Activated CD8-positive, alpha-beta memory T cell treated with anti-CD3 and anti-CD28 coated beads for 36 hours (primary cell): ENCODE measurements at regions not wholly inside any gene's neighbourhood (a gene's known extent, or its start where the extent isn't known, plus 50 kb on each side); places are given as distances from the start of the nearest gene placed in this dataset.
"Not testable (repeated sequence)": the region's sequence is repeated elsewhere in the genome, so short reads cannot be mapped to it uniquely, and the experiment has no call there.

Experiments used
- CTCF ChIA-PET: fragments of 350-600 bp; sonication (Branson Sonifier 250); formaldehyde crosslinking; loops from one replicate; lab custom pipeline; 2021; ENCODE audit warnings: antibody characterized with exemption; lab: Charles Lee
- POLR2A ChIA-PET: fragments of 350-600 bp; sonication (Branson Sonifier 250); formaldehyde crosslinking; loops from one replicate; lab custom pipeline; 2021; ENCODE audit warnings: antibody characterized with exemption; lab: Charles Lee

- POLR2A ChIA-PET, CTCF ChIA-PET: not testable (repeated sequence)
These were observed 85.4 kb upstream of the METTL9 start for GRCh38 chr16:21513812-21514473.

DNA sequence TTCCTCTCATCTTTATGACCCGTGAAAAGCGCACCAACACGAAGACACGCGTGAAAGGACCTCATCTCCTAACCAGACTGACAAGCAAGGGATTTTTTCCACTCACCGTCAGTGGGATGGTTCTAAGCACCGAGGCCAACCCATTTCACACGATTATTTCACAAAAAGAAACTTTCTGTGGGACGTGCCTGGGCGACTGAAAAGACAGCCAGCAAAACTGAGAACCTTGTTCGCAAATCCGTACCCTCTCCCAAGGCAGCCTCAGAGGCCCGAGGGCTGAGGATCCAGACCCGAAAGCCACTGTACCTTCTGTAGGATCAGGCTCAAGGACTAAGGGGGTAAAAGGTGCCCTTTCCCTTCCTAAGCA, 84.9 kb upstream of the METTL9 start:
- POLR2A ChIA-PET, CTCF ChIA-PET: not testable (repeated sequence)

GRCh38 chr16:21516705-21517040, 82.7 kb upstream of the METTL9 start:
- POLR2A ChIA-PET, CTCF ChIA-PET: not testable (repeated sequence)

- CTCF ChIA-PET = not testable (repeated sequence)
- POLR2A ChIA-PET = interaction anchor here (1.7 kb wide), 1 partner anchor 15 kb away, joined by 5 read pairs; no protein-coding TSS in a partner anchor
These were observed 82.1 kb upstream of the METTL9 start for GRCh38 chr16:21517263-21517662.

- ChIA-PET CTCF (interaction anchor here (0.5 kb wide), 1 partner anchor 800 kb away, joined by 3 read pairs; no protein-coding TSS in a partner anchor), POLR2A (interaction anchor here (0.6 to 1.1 kb wide), 4 partner anchors 13 to 1158 kb away, joined by 3 to 8 read pairs (median 4); no protein-coding TSS in a partner anchor)
These were observed 79.8 kb upstream of the METTL9 start for GRCh38 chr16:21519361-21520133.

GRCh38 chr16:21520134-21521047, 79.0 kb upstream of the METTL9 start:
- POLR2A ChIA-PET = interaction anchor here (0.6 to 1.1 kb wide), 5 partner anchors 20 to 1157 kb away, joined by 3 to 8 read pairs (median 3); no protein-coding TSS in a partner anchor
- CTCF ChIA-PET = interaction anchor here (0.6 kb wide), 1 partner anchor 792 kb away, joined by 6 read pairs; no protein-coding TSS in a partner anchor

DNA sequence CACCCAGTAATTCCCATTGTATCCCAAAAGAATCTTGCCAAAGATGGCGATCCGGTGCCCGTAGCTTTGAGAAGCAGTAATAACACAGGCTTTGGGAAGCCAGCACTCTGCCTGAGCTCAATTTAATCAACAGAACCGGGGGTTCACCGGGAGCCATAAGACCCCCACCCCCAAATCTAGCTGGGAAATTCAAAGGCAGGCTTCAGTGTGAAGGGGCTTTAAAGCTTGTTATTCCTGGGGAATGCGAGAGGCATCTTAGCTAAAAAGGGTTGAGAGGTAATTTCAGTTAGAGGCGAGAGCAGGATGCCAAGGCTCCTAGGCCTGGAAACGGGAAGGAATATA, 78.4 kb upstream of the METTL9 start:
- POLR2A ChIA-PET = interaction anchor here (0.6 to 0.7 kb wide), 2 partner anchors 19 to 1152 kb away, joined by 3 to 4 read pairs; no protein-coding TSS in a partner anchor
- CTCF ChIA-PET = interaction anchor here (0.6 kb wide), 1 partner anchor 791 kb away, joined by 6 read pairs; no protein-coding TSS in a partner anchor

GRCh38 chr16:21521390-21522143, 77.8 kb upstream of the METTL9 start:
- CTCF ChIA-PET = interaction anchor here (0.6 kb wide), 1 partner anchor 791 kb away, joined by 6 read pairs; no protein-coding TSS in a partner anchor
- POLR2A ChIA-PET = interaction anchor here (0.7 kb wide), 1 partner anchor 19 kb away, joined by 4 read pairs; no protein-coding TSS in a partner anchor

- POLR2A ChIA-PET, CTCF ChIA-PET: not testable (repeated sequence)
These were observed 76.5 kb upstream of the METTL9 start for GRCh38 chr16:21522846-21523245.

DNA sequence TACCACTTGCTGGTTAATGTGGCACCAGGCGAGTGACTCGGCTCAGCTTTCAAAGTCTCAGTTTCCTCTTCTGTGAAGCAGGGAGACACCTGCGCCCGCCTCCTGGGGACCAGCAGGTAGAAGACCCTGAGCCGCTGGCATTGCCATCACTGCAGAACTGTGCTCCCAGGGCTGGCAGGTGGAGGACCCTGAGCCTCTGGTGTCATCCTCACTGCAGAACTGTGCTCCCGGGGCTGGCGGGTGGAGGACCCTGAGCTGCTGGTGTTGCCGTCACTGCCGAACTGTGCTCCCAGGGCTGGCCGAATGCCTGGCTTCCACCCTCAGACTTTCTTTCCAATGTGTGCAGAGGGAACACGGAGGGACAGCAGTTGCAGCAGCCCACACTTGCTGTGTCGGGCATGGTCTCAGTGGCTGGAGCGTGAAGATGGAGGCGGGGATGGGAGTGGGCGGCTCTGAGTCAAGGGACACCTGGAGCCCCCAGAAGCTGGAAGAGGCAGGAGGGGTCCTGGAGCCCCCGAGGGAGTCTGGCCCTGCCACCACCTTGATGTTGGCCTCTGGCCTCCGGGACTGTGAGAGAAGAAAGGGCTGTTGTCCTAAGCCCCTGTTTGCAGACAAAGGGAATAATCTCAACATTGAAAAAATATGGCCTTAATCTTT, 75.8 kb upstream of the METTL9 start:
- ChIA-PET CTCF (no interaction called here), POLR2A (no interaction called here)

GRCh38 chr16:21524068-21524751, 75.2 kb upstream of the METTL9 start:
- POLR2A ChIA-PET = no interaction called here
- CTCF ChIA-PET = no interaction called here

DNA sequence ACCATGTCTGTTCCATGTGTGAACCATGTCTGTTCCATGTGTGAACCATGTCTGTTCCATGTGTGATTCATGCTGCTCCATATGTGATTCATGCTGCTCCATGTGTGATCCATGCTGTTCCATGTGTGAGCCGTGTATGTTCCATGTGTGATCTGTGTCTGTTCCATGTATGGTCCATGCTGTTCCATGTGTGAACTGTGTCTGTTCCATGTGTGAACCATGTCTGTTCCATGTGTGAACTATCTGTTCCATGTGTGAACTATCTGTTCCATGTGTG, 74.7 kb upstream of the METTL9 start:
- CTCF ChIA-PET, POLR2A ChIA-PET: not testable (repeated sequence)

DNA sequence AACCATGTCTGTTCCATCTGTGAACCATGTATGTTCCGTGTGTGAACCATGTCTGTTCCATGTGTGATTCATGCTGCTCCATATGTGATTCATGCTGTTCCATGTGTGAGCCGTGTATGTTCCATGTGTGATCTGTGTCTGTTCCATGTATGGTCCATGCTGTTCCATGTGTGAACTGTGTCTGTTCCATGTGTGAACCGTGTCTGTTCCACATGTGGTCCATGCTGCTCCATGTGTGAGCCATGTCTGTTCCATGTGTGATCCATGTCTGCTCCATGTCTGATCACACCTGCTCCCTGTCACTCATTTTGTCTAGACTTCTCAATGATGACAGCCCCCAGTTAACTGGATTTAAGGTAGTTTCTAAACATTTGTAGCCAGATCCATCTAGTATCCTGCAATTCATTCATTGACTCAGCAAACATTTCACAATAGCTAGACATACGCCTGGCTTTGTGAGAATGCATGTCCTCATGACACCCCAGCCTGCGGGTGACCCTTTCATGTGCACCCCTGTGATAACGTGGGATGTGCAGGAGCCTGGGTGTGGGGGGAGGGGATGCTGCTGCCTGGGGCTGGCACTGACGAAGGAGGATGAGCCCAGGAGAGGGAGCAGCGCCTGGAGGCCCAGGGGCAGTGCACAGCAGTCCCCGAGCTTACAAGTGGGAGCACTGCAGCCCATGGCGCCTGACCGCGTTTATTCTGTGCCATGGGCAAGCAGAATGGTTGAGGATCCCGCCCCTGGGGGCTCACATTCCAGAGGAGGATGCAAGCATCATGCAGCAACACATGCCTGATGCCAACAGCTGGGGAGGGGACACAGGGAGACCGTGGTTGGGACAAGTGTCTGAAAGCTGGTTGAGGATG, 74.1 kb upstream of the METTL9 start:
- CTCF ChIA-PET = interaction anchor here (0.6 kb wide), 1 partner anchor 61 kb away, joined by 3 read pairs; no protein-coding TSS in a partner anchor
- POLR2A ChIA-PET = not testable (repeated sequence)

GRCh38 chr16:21525956-21526922, 73.1 kb upstream of the METTL9 start:
- POLR2A ChIA-PET = not testable (repeated sequence)
- CTCF ChIA-PET = interaction anchor here (2.3 kb wide), 1 partner anchor 27 kb away, joined by 7 read pairs; no protein-coding TSS in a partner anchor

GRCh38 chr16:21526923-21527807, 72.2 kb upstream of the METTL9 start:
- POLR2A ChIA-PET = no interaction called here

More at GRCh38 chr16:21526923-21527807, 72.2 kb upstream of the METTL9 start:
- CTCF ChIA-PET = interaction anchor here (2.3 kb wide), 1 partner anchor 26 kb away, joined by 7 read pairs; no protein-coding TSS in a partner anchor
